ENCODE measurements at regions not wholly inside any gene's neighbourhood (a gene's known extent, or its start where the extent isn't known, plus 50 kb on each side); places are given as distances from the start of the nearest gene placed in this dataset.

DNA sequence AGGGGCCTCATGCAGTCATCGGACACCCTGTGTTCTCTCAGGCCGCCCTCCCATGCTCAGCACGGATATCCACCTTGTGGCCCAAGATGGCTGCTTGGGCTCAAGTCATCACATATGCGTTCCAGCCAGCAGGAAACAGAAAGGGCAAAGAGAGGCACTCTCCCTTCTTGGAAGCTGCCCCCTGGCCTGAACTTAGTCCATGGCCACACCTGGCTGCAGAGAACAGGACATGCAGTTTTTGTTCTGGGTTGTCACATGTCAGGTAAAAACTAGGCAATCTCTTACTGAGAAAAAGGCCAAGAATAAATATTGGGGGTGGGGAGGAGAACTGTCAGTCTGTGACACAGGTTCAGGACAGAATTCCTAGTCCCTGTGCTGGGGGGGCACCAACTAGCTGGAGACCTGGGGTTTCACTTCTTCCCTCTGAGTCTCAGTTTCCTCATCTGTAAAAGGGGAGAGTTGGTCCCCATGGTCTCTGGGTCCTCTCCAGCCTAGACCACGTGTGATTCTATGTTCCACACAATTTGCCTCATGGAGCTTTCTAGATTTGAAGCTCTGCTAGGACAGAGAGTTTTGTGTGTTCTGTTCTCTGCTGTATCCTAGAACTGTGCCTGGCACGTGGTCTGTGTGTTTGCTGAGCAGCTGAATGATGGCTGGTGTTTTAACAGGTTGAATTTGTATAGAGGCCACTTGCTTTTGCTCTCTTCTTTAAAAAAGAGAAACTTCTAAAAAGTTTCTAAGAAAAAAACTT is 107.2 kb upstream of the ANO1 start:
- Histone ChIP-seq H3K9me3 (no peaks in the 10 kb centered on the region), H3K27me3 (peaks cover 24% of the 10 kb centered on the region), H3K27ac (no peak overlapping the region), H3K4me3 (ENCODE audit: low read depth in 1 of 2, low read length in 1 of 2) (no peak overlapping the region), H3K36me3 (no peaks in the 10 kb centered on the region), H3K4me1 (ENCODE audit: control insufficient read depth in 1 of 2, insufficient read depth in 1 of 2, low read depth in 1 of 2, low read length in 1 of 2) (no peaks in the 10 kb centered on the region)
- TF ChIP-seq, protein P1, sequence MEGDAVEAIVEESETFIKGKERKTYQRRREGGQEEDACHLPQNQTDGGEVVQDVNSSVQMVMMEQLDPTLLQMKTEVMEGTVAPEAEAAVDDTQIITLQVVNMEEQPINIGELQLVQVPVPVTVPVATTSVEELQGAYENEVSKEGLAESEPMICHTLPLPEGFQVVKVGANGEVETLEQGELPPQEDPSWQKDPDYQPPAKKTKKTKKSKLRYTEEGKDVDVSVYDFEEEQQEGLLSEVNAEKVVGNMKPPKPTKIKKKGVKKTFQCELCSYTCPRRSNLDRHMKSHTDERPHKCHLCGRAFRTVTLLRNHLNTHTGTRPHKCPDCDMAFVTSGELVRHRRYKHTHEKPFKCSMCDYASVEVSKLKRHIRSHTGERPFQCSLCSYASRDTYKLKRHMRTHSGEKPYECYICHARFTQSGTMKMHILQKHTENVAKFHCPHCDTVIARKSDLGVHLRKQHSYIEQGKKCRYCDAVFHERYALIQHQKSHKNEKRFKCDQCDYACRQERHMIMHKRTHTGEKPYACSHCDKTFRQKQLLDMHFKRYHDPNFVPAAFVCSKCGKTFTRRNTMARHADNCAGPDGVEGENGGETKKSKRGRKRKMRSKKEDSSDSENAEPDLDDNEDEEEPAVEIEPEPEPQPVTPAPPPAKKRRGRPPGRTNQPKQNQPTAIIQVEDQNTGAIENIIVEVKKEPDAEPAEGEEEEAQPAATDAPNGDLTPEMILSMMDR (IDR thresholded peaks at IDR 0.05): no peak

DNA sequence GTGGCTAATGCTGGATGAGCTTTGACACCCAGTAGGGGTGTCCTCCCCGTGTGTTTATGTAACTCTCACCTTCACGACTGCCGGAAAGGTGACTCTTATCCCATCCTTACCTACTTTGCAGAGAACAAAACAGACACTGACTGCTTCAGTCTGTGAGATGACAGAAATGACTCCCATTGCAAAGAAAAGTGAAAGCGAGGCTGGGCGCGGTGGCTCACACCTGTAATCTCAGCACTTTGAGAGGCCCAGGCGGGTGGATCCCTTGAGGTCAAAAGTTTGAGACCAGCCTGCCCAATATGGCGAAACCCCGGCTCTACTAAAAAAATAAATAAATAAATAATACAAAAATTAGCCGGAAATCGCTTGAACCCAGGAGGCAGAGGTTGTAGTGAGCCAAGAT is 106.4 kb upstream of the ANO1 start:
- H3K4me1 ChIP-seq (ENCODE audit: control insufficient read depth in 1 of 2, insufficient read depth in 1 of 2, low read depth in 1 of 2, low read length in 1 of 2): no peaks in the 10 kb centered on the region
- H3K36me3 ChIP-seq: no peaks in the 10 kb centered on the region
- no peaks in the 10 kb centered on the region for H3K9me3 ChIP-seq
- TF ChIP-seq, protein P1 (IDR thresholded peaks at IDR 0.05): no peak
- peaks cover 24% of the 10 kb centered on the region for H3K27me3 ChIP-seq
- no peak overlapping the region for H3K4me3 ChIP-seq (ENCODE audit: low read depth in 1 of 2, low read length in 1 of 2)
- H3K27ac ChIP-seq: no peak overlapping the region

DNA sequence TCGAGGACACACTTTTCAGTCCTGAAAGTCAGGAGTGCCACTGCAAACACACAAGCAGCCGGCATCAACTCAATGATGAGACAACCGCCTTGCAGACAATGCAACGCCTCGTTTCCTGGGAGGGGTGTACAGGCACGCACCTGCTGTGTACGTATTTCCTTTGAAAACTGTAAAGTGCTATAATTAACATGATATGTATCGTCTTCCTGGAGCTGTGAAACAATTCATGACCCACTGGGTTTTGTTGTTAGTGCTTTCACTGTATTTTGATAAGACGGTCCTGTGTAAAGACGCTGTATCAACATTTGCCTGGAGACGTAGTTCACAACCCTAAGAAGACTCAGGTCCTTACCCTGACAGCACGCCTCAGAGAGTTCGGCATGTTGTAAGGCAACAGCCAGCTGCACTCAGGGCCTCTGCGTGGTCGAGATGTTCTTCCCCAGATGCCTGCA is 105.7 kb upstream of the ANO1 start:
- H3K27ac ChIP-seq: no peak overlapping the region

DNA sequence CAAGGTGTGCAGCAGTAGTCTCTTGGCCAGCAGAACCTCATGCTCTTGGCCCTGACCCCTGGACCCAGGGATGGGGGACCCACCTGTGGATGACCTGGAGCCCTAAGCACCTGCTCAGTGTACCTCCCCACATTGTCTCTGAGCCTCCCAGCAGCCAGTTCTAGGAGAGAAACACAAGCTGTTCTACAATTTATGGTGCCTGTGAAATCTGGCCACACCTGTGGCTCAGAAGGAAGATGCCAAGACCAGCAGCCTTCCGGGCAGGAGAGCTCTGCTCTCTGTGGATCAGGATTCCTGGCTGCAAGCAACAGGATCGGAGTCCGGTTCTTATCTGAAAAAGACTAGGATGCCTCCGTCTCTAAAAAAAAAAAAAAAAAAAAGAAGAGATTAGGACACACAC is 103.6 kb upstream of the ANO1 start:
- no peak overlapping the region for H3K27ac ChIP-seq
- TF ChIP-seq, protein P1 (IDR thresholded peaks at IDR 0.05): no peak
- H3K36me3 ChIP-seq: no peaks in the 10 kb centered on the region
- H3K9me3 ChIP-seq: no peaks in the 10 kb centered on the region
- H3K4me3 ChIP-seq (ENCODE audit: low read depth in 1 of 2, low read length in 1 of 2): no peak overlapping the region
- no peaks in the 10 kb centered on the region for H3K4me1 ChIP-seq (ENCODE audit: control insufficient read depth in 1 of 2, insufficient read depth in 1 of 2, low read depth in 1 of 2, low read length in 1 of 2)
- H3K27me3 ChIP-seq: peaks cover 16% of the 10 kb centered on the region

More for the DNA sequence above, 105.7 kb upstream of the ANO1 start:
- H3K4me3 ChIP-seq (ENCODE audit: low read depth in 1 of 2, low read length in 1 of 2): no peak overlapping the region
- TF ChIP-seq, protein P1 (IDR thresholded peaks at IDR 0.05): no peak
- H3K36me3 ChIP-seq: no peaks in the 10 kb centered on the region
- H3K4me1 ChIP-seq (ENCODE audit: control insufficient read depth in 1 of 2, insufficient read depth in 1 of 2, low read depth in 1 of 2, low read length in 1 of 2): no peaks in the 10 kb centered on the region
- no peaks in the 10 kb centered on the region for H3K9me3 ChIP-seq
- peaks cover 24% of the 10 kb centered on the region for H3K27me3 ChIP-seq

DNA sequence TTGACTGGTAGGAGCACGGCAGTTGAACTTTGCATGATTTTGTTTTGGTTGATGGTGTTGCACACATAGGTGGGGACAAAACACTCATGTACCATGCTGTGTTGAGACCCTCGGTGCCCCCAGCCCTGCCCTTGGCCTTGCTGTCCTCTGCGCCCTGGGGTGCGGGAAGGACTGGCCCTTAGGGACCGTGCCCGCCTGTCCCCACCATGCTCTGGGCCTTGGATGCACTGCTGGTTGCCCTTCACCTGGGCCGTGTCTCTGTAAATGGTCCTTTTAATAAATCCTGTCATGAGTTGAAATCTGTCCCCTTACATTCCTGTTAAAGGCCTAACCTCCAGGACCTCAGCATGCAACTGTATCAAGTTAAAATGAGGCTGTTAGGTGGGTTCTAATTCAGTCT is 102.3 kb upstream of the ANO1 start:
- Histone ChIP-seq H3K4me1 (ENCODE audit: control insufficient read depth in 1 of 2, insufficient read depth in 1 of 2, low read depth in 1 of 2, low read length in 1 of 2) (no peaks in the 10 kb centered on the region), H3K9me3 (no peaks in the 10 kb centered on the region), H3K36me3 (no peaks in the 10 kb centered on the region), H3K27me3 (peaks cover 4% of the 10 kb centered on the region), H3K4me3 (ENCODE audit: low read depth in 1 of 2, low read length in 1 of 2) (no peak overlapping the region), H3K27ac (no peak overlapping the region)
- TF ChIP-seq, protein P1 (IDR thresholded peaks at IDR 0.05): no peak
